Keratinocyte (primary cell): ENCODE measurements at regions not wholly inside any gene's neighbourhood (a gene's known extent, or its start where the extent isn't known, plus 50 kb on each side); places are given as distances from the start of the nearest gene placed in this dataset.

Experiments used
- DNase-seq: peaks from one replicate; pipeline ENCODE4 v3.0.0-alpha.2; 2011; ENCODE audit warnings: low read depth, missing footprints, low spot score
- FAIRE-seq: peaks from 2 replicates; lab custom pipeline; 2011; peaks lifted over from hg19 to GRCh38; lab: Jason Lieb, UNC
- H2AFZ ChIP-seq: 2 replicates; pipeline ENCODE4 v1.6.0; 2012; ENCODE audit warnings: low read length, control low read depth, inconsistent platforms; ENCODE audit not compliant: control insufficient read depth
- H3K27ac ChIP-seq: 2 replicates; pipeline ENCODE4 v1.5.1; 2011; ENCODE audit warnings: low read length; ENCODE audit not compliant: control insufficient read depth, insufficient read depth
- H3K27me3 ChIP-seq: 3 replicates; pipeline ENCODE4 v1.6.0; 2011; ENCODE audit warnings: low read length; ENCODE audit not compliant: control insufficient read depth, insufficient read depth; ENCODE audit errors: extremely low read depth
- H3K36me3 ChIP-seq, 2 experiments: 2 replicates in 1 of 2; 3 replicates in 1 of 2; pipeline ENCODE4 v1.5.1; 2011; ENCODE audit warnings: low read length in 2 of 2, mild to moderate bottlenecking in 1 of 2; ENCODE audit not compliant: control insufficient read depth in 2 of 2, insufficient read depth in 2 of 2; ENCODE audit errors: extremely low read depth in 1 of 2
- H3K4me1 ChIP-seq: 3 replicates; pipeline ENCODE4 v1.5.1; 2011; ENCODE audit warnings: low read length; ENCODE audit not compliant: control insufficient read depth, insufficient read depth; ENCODE audit errors: extremely low read depth
- H3K4me2 ChIP-seq: 3 replicates; pipeline ENCODE4 v1.6.0; 2011; ENCODE audit warnings: low read depth, low read length; ENCODE audit not compliant: control insufficient read depth, insufficient read depth; ENCODE audit errors: extremely low read depth
- H3K4me3 ChIP-seq, 3 experiments: fragments of 200-600 bp in 1 of 3; sonication (generic) in 1 of 3; 2 replicates in 2 of 3; 3 replicates in 1 of 3; pipeline ENCODE4 v1.5.1; 2011 to 2016; ENCODE audit warnings: low read length in 3 of 3, mild to moderate bottlenecking in 3 of 3, control low read depth in 2 of 3, inconsistent platforms in 1 of 3, low read depth in 1 of 3, mixed read lengths in 1 of 3, mixed run types in 1 of 3, moderate library complexity in 1 of 3; ENCODE audit not compliant: control insufficient read depth in 2 of 3, insufficient read depth in 2 of 3; ENCODE audit errors: extremely low read depth in 1 of 3
- H3K79me2 ChIP-seq: 2 replicates; pipeline ENCODE4 v1.6.0; 2012; ENCODE audit warnings: low read length; ENCODE audit not compliant: control insufficient read depth, insufficient read depth
- H3K9ac ChIP-seq: 3 replicates; pipeline ENCODE4 v1.6.0; 2011; ENCODE audit warnings: low read length; ENCODE audit not compliant: control insufficient read depth, insufficient read depth; ENCODE audit errors: extremely low read depth
- H3K9me1 ChIP-seq: 3 replicates; pipeline ENCODE4 v1.6.0; 2011; ENCODE audit warnings: low read length; ENCODE audit not compliant: control insufficient read depth, insufficient read depth; ENCODE audit errors: extremely low read depth
- H3K9me3 ChIP-seq: 2 replicates; pipeline ENCODE4 v1.5.1; 2012; ENCODE audit warnings: low read depth, low read length; ENCODE audit not compliant: control insufficient read depth
- H4K20me1 ChIP-seq: 3 replicates; pipeline ENCODE4 v1.6.0; 2011; ENCODE audit warnings: low read length; ENCODE audit not compliant: control insufficient read depth, insufficient read depth; ENCODE audit errors: extremely low read depth
- CTCF ChIP-seq, 3 experiments: IDR thresholded peaks in 1 of 3; conservative IDR thresholded peaks in 1 of 3; optimal IDR thresholded peaks in 1 of 3; 2 replicates in 2 of 3; 3 replicates in 1 of 3; pipeline versions ENCODE3 to v1.5.1; 2011; ENCODE audit warnings: low read length in 3 of 3, mild to moderate bottlenecking in 3 of 3, moderate library complexity in 2 of 3, control low read depth in 1 of 3, inconsistent platforms in 1 of 3; ENCODE audit not compliant: insufficient read depth in 2 of 3; ENCODE audit errors: extremely low read depth in 1 of 3
- EZH2 ChIP-seq: IDR thresholded peaks from one replicate; pipeline ENCODE4 v1.6.1; 2012; ENCODE audit warnings: inconsistent platforms, mild to moderate bottlenecking, low read length, moderate library complexity
- dilution Hi-C: fragments of 300-500 bp; cut with MboI; formaldehyde crosslinking; loops from one replicate; pipeline ENCODE4 v1.7.0; 2020; ENCODE audit warnings: low sequenced_read_pairs; ENCODE audit not compliant: extremely low pct_ligation_motif_present

- FAIRE-seq = no peak
- H3K79me2 ChIP-seq = no peaks in the 10 kb centered on the region
- no peaks in the 10 kb centered on the region for H3K9me1 ChIP-seq
- DNase-seq = no peak
- H2AFZ ChIP-seq = no peak overlapping the region
- no peak overlapping the region for H3K27ac ChIP-seq
- no peak overlapping the region for H3K4me3 ChIP-seq
- TF ChIP-seq EZH2 (no peak), CTCF (optimal IDR thresholded peaks at IDR 0.05 in 1 of 3, IDR thresholded peaks at IDR 0.05 in 1 of 3, conservative IDR thresholded peaks at IDR 0.05 in 1 of 3; ENCODE audit: extremely low read depth in 1 of 3, insufficient read depth in 2 of 3, low read length in 3 of 3) (no peak)
- H4K20me1 ChIP-seq = no peaks in the 10 kb centered on the region
- H3K36me3 ChIP-seq = no peaks in the 10 kb centered on the region
- H3K4me2 ChIP-seq = no peak overlapping the region
- H3K9ac ChIP-seq = no peak overlapping the region
- dilution Hi-C loops = no loop called here
- H3K27me3 ChIP-seq = no peaks in the 10 kb centered on the region
- H3K4me1 ChIP-seq = peaks cover 3% of the 10 kb centered on the region
- H3K9me3 ChIP-seq = no peaks in the 10 kb centered on the region
Measured at GRCh38 chr7:77466450-77466849, 50.3 kb upstream of the GSAP start.
